OCI-LY7 (cell line): ENCODE measurements at regions not wholly inside any gene's neighbourhood (a gene's known extent, or its start where the extent isn't known, plus 50 kb on each side); places are given as distances from the start of the nearest gene placed in this dataset.

Experiments used
- EZH2phosphoT487 ChIP-seq: fragments of 200-600 bp; sonication (generic); IDR thresholded peaks from 2 replicates; pipeline ENCODE4 v1.6.1; 2018; ENCODE audit warnings: low read depth, borderline replicate concordance, mild to moderate bottlenecking, mixed run types, antibody characterized with exemption, low read length, moderate library complexity, mixed read lengths
- TF ChIP-seq, protein P1 (sequence below): fragments of 200-600 bp; sonication (generic); conservative IDR thresholded peaks from 2 replicates; pipeline ENCODE4 v1.5.1; 2014; ENCODE audit warnings: mild to moderate bottlenecking, antibody characterized with exemption, low read length, moderate library complexity, mixed read lengths

DNA sequence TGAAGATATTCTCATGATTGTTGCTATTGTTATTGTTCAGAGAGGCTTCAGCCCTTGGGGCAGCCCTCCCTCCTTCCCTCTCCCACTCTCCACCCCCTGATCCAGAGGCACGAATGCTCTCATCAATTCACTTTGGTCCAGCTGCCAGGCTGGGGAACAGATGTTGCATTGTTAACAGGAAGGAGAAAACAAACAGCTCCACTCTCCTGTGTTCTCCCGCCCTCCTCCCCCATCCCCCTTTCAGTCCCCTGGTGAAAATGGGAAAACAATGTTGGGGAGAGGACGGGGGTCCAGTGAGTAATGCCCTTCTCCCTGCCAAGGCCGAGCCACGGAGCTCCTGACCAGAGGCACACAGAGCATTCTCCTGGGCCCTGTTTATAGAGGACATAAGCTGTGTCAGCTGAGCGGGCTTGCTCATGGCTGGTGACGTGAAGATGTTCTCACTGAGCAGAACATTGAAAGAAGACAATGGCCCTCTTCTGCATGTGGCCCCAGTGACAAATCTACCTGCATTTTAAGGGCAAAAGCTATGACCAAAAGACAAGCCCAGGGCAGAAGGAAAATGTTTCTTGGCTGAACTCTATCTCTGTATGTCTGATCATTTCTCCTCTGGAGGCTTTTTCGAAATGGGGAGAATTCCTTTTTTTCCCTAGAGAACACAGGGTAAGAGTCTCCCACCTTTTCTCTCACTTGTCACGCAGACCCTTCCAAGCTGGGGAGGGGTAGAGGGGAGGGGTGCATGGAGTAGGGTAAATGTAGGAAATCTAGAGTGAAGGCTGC lies 111.7 kb downstream of the GLUL start:
- TF ChIP-seq, protein P1, sequence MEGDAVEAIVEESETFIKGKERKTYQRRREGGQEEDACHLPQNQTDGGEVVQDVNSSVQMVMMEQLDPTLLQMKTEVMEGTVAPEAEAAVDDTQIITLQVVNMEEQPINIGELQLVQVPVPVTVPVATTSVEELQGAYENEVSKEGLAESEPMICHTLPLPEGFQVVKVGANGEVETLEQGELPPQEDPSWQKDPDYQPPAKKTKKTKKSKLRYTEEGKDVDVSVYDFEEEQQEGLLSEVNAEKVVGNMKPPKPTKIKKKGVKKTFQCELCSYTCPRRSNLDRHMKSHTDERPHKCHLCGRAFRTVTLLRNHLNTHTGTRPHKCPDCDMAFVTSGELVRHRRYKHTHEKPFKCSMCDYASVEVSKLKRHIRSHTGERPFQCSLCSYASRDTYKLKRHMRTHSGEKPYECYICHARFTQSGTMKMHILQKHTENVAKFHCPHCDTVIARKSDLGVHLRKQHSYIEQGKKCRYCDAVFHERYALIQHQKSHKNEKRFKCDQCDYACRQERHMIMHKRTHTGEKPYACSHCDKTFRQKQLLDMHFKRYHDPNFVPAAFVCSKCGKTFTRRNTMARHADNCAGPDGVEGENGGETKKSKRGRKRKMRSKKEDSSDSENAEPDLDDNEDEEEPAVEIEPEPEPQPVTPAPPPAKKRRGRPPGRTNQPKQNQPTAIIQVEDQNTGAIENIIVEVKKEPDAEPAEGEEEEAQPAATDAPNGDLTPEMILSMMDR: no peak
- TF ChIP-seq EZH2phosphoT487: no peak
